Activated B cell treated with CpG ODN at 0.5 μM for 24 hours (primary cell): ENCODE measurements at regions not wholly inside any gene's neighbourhood (a gene's known extent, or its start where the extent isn't known, plus 50 kb on each side); places are given as distances from the start of the nearest gene placed in this dataset.

ENCODE experiments used
- ATAC-seq: fragments of 200-7000 bp; cut with Tn5 transposase; one replicate; pipeline ENCODE4 v1.10.0; 2021; ENCODE audit warnings: low read depth, mild to moderate bottlenecking, moderate library complexity
- CTCF ChIA-PET: fragments of 350-600 bp; sonication (Branson Sonifier 250); formaldehyde crosslinking; loops from one replicate; lab custom pipeline; 2021; ENCODE audit warnings: antibody characterized with exemption; lab: Charles Lee
- POLR2A ChIA-PET: fragments of 350-600 bp; sonication (Branson Sonifier 250); formaldehyde crosslinking; loops from one replicate; lab custom pipeline; 2021; ENCODE audit warnings: antibody characterized with exemption; lab: Charles Lee
- DNase-seq: peaks from one replicate; pipeline ENCODE4 v3.0.0; 2022
- H3K27ac Mint-ChIP-seq: one replicate; pipeline ENCODE4 v1.8.0; 2020; ENCODE audit warnings: mixed read lengths
- H3K27me3 Mint-ChIP-seq: one replicate; pipeline ENCODE4 v1.8.0; 2021; ENCODE audit warnings: mixed read lengths
- H3K36me3 Mint-ChIP-seq: one replicate; pipeline ENCODE4 v1.8.0; 2021; ENCODE audit warnings: low read depth, mixed read lengths
- H3K4me1 Mint-ChIP-seq: one replicate; pipeline ENCODE4 v1.8.0; 2021; ENCODE audit warnings: mixed read lengths
- H3K4me3 Mint-ChIP-seq: one replicate; pipeline ENCODE4 v1.8.0; 2020; ENCODE audit warnings: mild to moderate bottlenecking, mixed read lengths
- H3K9me3 Mint-ChIP-seq: one replicate; pipeline ENCODE4 v1.8.0; 2020; ENCODE audit warnings: mixed read lengths
- intact Hi-C: fragments of 100-400 bp; cut with micrococcal nuclease; formaldehyde crosslinking; loops from one replicate; pipeline ENCODE4 v1.15.1; 2024
- TF ChIP-seq, protein P1 (sequence below): fragments of 200-600 bp; IDR thresholded peaks from one replicate; pipeline ENCODE4 v1.8.0; 2022; ENCODE audit warnings: antibody characterized with exemption, mild to moderate bottlenecking

DNA sequence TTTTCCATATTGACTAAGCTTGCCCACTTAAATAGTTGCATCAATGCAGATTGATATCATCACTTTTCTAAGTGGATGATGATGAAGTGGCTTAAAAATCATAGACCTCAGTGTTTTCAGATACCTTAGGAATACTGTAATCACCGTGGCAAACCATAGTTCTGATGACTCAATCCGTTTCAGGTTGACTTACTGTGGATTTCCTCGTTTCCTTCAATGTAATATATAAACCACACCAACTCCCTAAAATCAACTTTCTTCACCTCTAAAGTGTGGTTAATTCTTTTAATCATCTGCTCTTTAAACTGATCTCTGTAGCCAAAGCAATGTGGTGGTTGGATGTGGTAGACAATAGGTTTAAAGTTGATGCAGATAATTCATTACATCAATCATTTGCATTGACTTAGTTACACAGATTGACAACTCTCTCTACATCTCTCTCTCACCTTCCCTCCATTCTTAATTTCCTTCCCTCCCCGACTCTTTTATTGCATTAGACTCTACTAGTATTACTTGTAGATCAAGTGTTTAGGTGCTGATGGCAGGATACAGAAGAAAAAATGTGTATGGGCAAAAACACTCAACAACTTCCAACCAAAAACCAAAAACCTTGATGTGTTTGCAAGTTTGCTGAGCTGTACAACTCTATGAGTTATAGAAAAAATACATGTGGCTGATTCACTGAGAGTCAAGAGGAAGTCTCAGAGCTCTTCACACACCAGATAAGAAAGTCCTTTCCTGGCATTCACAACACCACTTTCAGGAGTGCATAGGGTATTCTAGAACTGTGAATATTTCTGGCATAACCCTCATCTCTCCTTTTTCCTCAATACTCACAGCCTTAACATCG lies 243.5 kb downstream of the NFKBIZ start:
- TF ChIP-seq, protein P1, sequence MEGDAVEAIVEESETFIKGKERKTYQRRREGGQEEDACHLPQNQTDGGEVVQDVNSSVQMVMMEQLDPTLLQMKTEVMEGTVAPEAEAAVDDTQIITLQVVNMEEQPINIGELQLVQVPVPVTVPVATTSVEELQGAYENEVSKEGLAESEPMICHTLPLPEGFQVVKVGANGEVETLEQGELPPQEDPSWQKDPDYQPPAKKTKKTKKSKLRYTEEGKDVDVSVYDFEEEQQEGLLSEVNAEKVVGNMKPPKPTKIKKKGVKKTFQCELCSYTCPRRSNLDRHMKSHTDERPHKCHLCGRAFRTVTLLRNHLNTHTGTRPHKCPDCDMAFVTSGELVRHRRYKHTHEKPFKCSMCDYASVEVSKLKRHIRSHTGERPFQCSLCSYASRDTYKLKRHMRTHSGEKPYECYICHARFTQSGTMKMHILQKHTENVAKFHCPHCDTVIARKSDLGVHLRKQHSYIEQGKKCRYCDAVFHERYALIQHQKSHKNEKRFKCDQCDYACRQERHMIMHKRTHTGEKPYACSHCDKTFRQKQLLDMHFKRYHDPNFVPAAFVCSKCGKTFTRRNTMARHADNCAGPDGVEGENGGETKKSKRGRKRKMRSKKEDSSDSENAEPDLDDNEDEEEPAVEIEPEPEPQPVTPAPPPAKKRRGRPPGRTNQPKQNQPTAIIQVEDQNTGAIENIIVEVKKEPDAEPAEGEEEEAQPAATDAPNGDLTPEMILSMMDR, result no peak
- POLR2A ChIA-PET, result interaction anchor here (0.9 kb wide), 1 partner anchor 55 kb away, joined by 3 read pairs; no protein-coding TSS in a partner anchor
- Mint-ChIP-seq H3K9me3 (no peaks in the 10 kb centered on the region), H3K36me3 (no peaks in the 10 kb centered on the region), H3K4me3 (no peak overlapping the region), H3K4me1 (peaks cover 15% of the 10 kb centered on the region), H3K27ac (peak overlapping the region; percentile 3), H3K27me3 (no peaks in the 10 kb centered on the region)
- ATAC-seq (no peak), DNase-seq (no peak)
- CTCF ChIA-PET, result interaction anchor here (1.1 kb wide), 1 partner anchor 278 kb away, joined by 3 read pairs; no protein-coding TSS in a partner anchor
- intact Hi-C loops, result loop anchor here (2.0 kb wide), 1 partner anchor 14 kb away; no protein-coding TSS in a partner anchor

DNA sequence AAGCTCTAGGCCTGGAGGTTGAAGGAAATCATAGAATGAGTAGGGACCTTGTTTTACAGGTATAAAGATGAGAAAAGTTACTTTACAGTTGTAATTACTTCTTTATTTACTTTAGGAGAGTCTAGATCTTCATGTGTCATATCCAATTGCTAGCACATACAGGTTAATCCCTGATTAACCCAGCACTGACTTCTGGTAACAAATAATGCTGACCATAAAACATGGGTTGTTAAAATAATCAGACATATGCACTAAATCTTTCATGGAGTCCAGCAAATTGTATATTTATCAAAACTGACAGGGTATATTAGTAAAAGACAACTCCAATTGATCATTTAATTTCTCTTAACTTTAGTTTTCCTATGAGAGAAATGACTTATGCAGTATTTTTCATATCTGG lies 245.2 kb downstream of the NFKBIZ start:
- H3K9me3 Mint-ChIP-seq, result no peaks in the 10 kb centered on the region
- intact Hi-C loops, result no loop called here

GRCh38 chr3:102095383-102095782 lies 246.1 kb downstream of the NFKBIZ start:
- ChIA-PET POLR2A (interaction anchor here (0.9 kb wide), 1 partner anchor 18 kb away, joined by 4 read pairs; no protein-coding TSS in a partner anchor), CTCF (no interaction called here)
- H3K4me1 Mint-ChIP-seq, result peaks cover 15% of the 10 kb centered on the region

More for the DNA sequence above, 245.2 kb downstream of the NFKBIZ start:
- no peak for ATAC-seq
- POLR2A ChIA-PET, result interaction anchor here (1.1 kb wide), 1 partner anchor 243 kb away, joined by 3 read pairs; no protein-coding TSS in a partner anchor
- no peak overlapping the region for H3K27ac Mint-ChIP-seq
- no peaks in the 10 kb centered on the region for H3K36me3 Mint-ChIP-seq
- no peak overlapping the region for H3K4me3 Mint-ChIP-seq
- TF ChIP-seq, protein P1, result no peak
- no peak for DNase-seq
- no peaks in the 10 kb centered on the region for H3K27me3 Mint-ChIP-seq
- CTCF ChIA-PET, result no interaction called here
- H3K4me1 Mint-ChIP-seq, result peaks cover 15% of the 10 kb centered on the region

DNA sequence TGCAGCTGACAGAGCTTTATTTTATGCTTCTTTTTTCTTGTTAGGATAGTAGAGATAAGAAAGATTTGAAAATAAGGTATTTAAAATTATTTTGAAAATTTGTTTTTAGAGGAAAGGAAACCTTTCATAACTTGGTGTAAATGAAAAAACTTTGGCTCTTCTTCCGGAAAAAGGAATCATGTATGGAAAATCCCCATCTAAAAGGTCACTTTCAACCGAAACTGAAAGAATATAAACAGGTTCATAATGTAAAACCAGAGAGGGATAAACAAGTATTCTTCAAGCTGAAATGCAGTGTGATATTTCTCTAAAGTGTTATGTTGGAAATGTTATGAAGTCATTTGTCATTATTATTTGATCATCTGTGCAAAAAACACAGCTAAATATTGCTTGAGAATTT lies 246.8 kb downstream of the NFKBIZ start:
- Mint-ChIP-seq H3K4me1 (peaks cover 15% of the 10 kb centered on the region), H3K4me3 (no peak overlapping the region), H3K27ac (no peak overlapping the region), H3K36me3 (no peaks in the 10 kb centered on the region), H3K9me3 (no peaks in the 10 kb centered on the region), H3K27me3 (no peaks in the 10 kb centered on the region)
- no peak for ATAC-seq
- CTCF ChIA-PET, result no interaction called here
- POLR2A ChIA-PET, result interaction anchor here (0.9 kb wide), 1 partner anchor 18 kb away, joined by 4 read pairs; no protein-coding TSS in a partner anchor
- DNase-seq, result no peak
- TF ChIP-seq, protein P1, result no peak
- intact Hi-C loops, result no loop called here

More at GRCh38 chr3:102095383-102095782, 246.1 kb downstream of the NFKBIZ start:
- TF ChIP-seq, protein P1, result no peak
- H3K9me3 Mint-ChIP-seq, result no peaks in the 10 kb centered on the region
- H3K27me3 Mint-ChIP-seq, result no peaks in the 10 kb centered on the region
- no peaks in the 10 kb centered on the region for H3K36me3 Mint-ChIP-seq
- DNase-seq, result no peak
- H3K4me3 Mint-ChIP-seq, result no peak overlapping the region
- intact Hi-C loops, result loop anchor here (1.0 kb wide), 1 partner anchor 12 kb away; no protein-coding TSS in a partner anchor
- no peak for ATAC-seq
- H3K27ac Mint-ChIP-seq, result peak overlapping the region; percentile 22
